AML-193 (cell line): ENCODE measurements at regions not wholly inside any gene's neighbourhood (a gene's known extent, or its start where the extent isn't known, plus 50 kb on each side); places are given as distances from the start of the nearest gene placed in this dataset.
A peak's percentile ranks its signal among the peaks of the same experiment; 100 is the strongest.
"Not testable (repeated sequence)": the region's sequence is repeated elsewhere in the genome, so short reads cannot be mapped to it uniquely, and the experiment has no call there.

Experiments
- DNase-seq, 2 experiments: peaks; one replicate each; lab custom pipeline; 2025; lab: John Stamatoyannopoulos, UW

GRCh38 chr4:37555322-37555721 is 130.9 kb downstream of the RELL1 start:
- DNase-seq, result no peak

DNA sequence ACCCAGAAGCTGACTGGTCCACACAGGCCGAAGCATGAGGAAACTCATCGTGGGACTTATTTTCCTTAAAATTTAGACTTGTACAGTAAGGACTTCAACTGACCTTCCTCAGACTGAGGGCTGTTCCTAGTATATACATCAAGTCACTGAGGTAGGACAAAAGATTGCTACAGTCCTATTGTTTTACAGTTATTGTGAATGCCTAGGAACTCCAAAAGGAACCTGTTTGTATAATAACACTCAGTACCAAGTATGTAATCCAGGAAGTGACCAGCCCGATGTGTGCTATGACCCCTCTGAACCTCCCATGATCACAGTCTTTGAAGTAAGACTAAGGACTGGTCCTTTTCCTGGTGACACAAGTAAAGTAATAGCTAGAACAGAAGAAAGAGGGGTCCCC is 136.3 kb downstream of the RELL1 start:
- DNase-seq, result not testable (repeated sequence)

DNA sequence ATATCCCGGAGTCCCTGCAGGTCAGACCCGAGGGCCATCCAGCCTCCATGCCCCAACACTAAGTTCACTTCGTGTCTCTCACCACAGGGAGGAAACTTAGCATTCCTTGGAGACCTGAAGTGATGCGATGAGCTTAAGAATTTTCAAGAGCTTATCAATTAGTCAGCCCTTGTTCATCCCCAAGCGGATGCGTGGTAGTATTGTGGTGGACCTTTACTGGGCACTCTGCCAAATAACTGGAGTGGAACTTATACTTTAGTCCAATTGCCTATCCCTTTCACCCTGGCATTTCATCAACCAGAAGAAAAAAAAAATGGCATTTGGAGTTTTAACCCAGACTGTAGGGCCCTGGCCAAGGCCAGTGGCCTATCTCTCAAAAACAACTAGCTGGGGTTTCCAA is 137.1 kb downstream of the RELL1 start:
- no peak for DNase-seq

GRCh38 chr4:37546586-37546985 is 139.6 kb downstream of the RELL1 start:
- no peak for DNase-seq

DNA sequence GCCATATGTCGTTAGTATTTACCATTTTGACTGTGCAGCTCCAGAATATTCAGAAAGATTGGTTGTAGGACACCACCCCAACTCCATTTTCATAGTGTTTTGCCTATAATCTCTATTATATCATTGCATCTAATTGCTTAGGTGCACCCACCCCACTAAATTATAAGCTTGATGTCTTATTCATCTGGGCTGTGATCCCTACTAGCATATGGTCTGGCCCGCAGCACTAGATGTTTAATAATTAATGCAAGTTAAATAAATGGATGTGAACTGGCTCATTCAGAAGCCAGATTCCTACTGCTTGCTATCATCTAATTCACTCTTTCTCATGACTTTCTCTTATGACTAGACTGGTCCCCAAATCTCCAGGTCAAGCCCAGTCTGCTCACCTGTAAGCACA is 143.5 kb downstream of the RELL1 start:
- DNase-seq, result no peak

GRCh38 chr4:37541956-37542355 is 144.2 kb downstream of the RELL1 start:
- DNase-seq, result no peak

GRCh38 chr4:37540486-37540885 is 145.7 kb downstream of the RELL1 start:
- no peak for DNase-seq

- DNase-seq, result no peak
Observed at GRCh38 chr4:37538931-37539330, 147.2 kb downstream of the RELL1 start.

DNA sequence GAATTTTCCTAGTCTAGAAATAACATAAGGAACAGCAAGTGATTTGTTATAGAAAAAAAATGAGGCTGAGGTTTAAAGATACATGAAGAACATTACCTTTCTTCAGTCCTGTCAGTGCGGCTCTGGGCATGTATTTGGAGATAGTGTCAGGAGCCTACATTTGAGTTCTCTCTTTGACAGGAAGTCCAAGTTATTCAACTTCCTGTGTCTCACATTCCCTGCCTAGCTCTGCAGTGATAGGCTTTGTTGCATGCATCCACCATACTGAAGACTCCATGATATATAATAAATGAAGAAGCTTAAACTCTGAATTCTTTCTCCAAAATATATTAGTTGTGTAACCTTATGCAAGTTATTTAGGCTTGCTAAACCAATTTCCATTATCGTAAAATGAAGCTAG is 148.7 kb downstream of the RELL1 start:
- peak; percentile 26 to 33 for DNase-seq

- DNase-seq, result no peak
Observed at GRCh38 chr4:37535872-37536271, 150.3 kb downstream of the RELL1 start.

GRCh38 chr4:37533286-37534033 is 152.7 kb downstream of the RELL1 start:
- no peak for DNase-seq

DNA sequence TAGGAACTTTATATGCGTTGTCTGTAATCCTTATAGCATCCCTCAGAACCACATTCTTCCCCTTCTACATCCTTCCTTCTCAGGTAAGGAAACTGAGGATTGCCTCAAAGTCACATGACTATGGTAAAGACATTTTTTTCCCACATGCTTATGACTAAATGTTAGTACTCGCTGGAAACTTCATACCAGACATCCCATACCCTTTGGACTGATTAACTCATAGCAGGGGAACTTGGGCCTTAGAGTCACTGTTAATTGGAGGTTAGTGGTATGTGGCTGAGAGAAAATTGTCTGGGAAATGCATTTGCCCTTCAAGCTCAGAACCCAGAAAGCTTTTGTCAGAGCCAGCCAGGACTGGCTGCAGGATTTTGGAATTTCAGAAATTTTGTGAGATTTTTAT is 155.0 kb downstream of the RELL1 start:
- no peak for DNase-seq

GRCh38 chr4:37530451-37530850 is 155.7 kb downstream of the RELL1 start:
- no peak for DNase-seq

DNA sequence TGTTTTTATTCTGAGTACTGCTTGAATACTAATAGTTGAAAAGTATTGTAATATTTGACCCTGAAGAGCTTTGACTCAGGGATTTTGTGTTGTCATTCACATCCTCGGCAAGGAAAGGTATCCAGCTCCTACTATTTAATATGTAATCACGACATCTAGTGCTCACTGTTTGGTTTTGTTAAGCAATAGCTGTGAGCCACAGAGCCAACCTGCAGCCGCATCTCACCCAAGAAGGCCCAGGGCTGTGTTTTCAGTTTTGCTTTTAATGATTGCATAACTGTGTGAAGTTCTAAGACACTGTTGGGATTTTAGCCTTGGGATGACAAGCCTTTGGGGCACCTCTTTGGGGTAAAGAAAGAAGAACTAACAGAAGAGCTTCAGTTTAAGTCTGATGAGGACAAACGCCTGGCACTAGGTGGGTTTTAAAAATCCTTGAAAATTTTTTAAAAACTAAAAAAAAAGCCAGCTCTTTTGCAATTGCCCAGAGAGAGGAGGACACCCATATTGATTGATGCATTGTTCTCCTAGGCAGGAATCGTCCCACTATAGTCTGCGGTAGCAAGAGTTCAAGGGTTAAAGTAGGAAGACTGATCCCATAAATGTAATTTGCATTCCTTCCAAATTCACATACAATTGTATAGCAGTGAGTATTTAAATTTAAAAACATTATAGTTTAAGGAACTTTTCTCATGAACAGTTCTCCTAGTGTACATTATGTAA is 157.8 kb downstream of the RELL1 start:
- DNase-seq, result peak; percentile 53 to 74

- DNase-seq, result no peak
Observed at GRCh38 chr4:37524267-37524666, 161.9 kb downstream of the RELL1 start.

DNA sequence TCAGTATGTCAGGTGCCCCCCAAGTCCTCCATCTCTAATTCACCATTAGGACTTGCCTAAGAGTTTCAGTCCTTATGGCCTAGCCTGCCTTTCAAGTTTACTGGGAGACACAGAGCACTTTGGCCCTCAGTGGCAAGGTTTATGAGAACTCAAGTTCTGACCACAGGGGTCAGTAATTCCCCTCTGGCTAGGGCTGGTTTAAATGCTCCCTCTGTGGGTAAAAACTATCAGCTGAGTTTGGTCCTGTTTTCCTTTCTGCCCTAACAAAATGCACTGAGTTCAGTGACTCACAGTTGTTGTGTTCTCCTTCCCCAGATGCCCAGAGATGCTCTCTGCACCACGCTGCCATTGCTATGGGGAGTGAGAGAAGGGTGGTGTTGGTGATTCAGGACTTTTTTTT is 163.2 kb downstream of the RELL1 start:
- no peak for DNase-seq

DNA sequence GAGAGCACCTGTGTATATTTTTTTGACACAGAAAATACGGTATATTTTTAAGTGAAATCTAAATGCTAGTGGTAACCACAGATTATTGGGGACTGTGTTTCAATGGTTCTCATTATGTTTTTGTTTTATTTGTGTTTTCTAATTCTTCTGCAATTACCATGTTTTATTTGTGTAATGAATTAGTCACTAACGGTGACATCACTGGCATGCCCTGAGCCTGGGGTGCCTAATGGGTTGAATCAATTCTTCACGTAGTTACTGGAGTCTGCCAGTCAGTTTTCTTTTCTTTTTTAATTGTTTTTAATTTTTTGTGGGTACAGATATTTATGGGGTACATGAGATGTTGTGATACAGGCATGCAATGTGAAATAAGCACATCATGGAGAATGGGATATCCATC is 168.8 kb downstream of the RELL1 start:
- no peak for DNase-seq

GRCh38 chr4:37516057-37516775 is 170.0 kb downstream of the RELL1 start:
- no peak for DNase-seq

DNA sequence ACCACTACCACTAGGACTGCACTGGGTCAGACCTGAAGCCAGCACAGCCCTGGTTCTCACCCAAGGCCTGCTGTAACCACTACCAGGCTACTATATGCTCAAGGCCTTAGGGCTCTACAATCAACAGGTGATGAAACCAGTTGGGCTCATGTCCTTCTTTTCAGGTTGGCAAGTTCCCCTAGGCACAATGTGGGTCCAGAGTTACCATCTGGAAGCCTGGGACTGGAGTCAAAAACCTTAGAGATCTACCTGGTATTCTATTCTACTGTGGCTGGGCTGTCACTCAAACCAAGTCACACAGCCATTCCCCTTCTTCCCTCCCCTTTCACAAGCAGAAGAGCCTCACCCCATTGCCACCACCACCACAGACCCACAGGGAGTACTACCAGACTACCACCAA is 175.6 kb downstream of the RELL1 start:
- DNase-seq, result no peak

- no peak for DNase-seq
Observed at GRCh38 chr4:37503261-37503660, 182.9 kb downstream of the RELL1 start.

- DNase-seq, result no peak
Observed at GRCh38 chr4:37502070-37502469, 184.1 kb downstream of the RELL1 start.
